SHP77 treated with DMSO at 0.1 percent for 48 hours (cell line): ENCODE measurements at regions not wholly inside any gene's neighbourhood (a gene's known extent, or its start where the extent isn't known, plus 50 kb on each side); places are given as distances from the start of the nearest gene placed in this dataset.
A peak's percentile ranks its signal among the peaks of the same experiment; 100 is the strongest.
"Not testable (repeated sequence)": the region's sequence is repeated elsewhere in the genome, so short reads cannot be mapped to it uniquely, and the experiment has no call there.

Source experiments
- DNase-seq: peaks from one replicate; lab custom pipeline; 2025; lab: John Stamatoyannopoulos, UW

DNA sequence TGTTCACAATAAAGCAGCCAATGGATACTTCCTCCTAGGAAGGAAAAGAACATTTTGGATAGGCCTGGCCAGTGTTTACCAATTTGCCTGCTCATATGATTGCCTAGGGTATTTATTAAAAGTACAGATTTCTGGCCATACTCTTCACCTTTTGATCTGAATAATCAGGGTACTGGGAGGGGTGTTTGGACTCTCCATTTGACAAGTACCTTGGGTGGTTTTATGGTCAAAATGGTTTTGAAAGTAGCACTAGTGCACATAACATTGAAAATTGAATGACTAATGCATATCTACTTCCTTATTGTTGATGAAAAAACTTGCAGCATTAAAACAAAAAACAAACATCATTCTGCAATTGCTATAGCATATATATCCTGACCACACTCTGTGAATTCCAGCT is 333.3 kb upstream of the CDH2 start:
- no peak for DNase-seq

DNA sequence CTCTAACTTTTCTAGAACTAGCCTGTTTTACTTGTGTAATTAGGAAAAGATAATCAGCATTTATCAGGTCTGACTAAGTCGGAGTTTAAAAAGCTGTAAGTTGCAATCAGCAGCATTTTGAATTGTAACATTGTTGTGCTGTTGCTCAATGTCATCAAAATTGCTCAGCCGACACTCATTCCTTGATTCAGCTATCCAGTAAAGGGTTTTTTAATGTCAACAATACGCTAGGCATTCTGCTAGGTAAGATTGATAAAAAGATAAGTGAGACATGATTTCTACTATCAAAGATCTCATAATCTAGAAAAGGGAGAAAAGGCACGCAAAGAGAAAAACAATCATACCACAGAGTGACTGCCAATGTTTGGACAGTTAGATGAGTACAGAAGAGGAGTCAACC is 327.1 kb upstream of the CDH2 start:
- no peak for DNase-seq

DNA sequence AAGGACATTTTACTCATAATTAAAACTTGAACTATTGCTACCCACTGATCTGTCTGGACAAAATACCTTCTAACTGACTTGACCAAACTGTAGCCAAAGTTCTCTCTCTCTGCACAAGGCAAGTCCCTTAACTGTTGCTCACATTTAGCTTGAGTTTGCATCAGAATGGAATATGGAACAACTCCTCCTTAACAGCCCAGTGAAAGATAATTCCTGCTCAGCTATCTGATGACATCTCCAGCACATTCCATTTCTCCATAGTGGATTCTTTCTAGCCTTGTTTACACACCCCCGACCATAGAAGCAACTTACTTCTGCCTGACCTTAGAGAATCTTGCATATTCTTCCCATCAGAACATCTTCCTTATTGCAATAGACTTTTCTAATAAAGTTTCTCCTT is 317.2 kb upstream of the CDH2 start:
- no peak for DNase-seq

DNA sequence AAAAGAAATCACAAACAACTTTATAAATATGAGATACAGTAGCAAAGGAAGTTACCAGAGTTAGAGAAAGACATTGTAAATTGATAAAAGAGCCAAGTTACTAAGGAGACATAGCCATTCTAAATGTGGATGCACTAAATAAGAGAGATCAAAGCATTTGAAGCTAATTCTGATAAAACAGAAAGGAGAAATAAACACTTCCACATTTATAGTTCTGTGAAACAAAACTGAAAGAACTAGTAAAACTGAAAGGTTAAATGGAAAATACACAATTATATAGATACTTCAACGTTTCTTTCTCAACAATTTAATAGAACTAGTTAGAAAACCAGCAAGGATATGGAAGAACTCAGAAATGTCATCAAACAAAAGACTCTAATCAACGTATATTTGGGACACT is 309.0 kb upstream of the CDH2 start:
- DNase-seq: no peak

DNA sequence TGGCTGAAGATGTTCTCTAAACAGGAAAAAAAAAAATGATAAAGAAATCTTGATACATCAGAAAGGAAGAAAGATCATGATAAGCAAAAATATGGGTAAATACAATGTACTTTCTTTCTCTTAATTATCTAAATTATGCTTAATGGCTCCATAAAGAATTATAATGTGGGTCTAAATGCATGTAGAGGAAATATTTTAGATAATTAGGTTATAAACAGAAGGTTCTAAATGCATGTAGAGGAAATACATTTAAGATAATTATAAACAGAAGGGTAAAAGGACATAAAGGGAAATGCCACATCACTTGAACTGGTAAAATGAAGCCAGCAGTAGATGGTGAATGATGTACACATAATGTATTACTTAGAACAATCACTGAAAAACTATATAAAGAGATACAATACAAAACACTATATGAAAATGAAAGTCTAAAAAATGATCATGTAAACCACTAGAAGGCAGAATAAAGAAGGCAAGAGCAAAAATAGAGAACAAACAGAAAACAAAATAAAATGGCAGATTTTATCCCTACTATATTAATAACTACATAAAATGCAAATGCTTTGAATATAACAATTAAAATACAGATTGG is 308.4 kb upstream of the CDH2 start:
- DNase-seq: no peak

DNA sequence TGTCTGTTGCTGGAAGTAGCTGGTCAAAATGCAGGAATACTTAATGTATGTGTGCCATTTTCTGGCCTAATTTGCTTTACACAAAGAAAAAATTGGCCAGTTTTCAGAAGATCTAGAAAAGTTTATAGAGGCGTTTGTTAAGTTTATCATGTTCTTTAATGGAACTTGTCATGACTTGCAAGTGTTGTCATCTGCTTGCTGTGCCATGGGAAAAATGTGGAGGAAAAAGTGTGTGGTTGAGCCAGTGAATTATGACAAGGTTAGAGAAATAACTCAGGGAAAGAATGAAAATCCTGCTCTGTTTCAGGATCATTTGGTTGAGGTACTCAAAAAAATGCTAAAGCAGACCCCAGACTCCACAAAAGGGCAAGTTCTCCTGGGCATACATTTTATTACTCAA is 301.6 kb upstream of the CDH2 start:
- no peak for DNase-seq

DNA sequence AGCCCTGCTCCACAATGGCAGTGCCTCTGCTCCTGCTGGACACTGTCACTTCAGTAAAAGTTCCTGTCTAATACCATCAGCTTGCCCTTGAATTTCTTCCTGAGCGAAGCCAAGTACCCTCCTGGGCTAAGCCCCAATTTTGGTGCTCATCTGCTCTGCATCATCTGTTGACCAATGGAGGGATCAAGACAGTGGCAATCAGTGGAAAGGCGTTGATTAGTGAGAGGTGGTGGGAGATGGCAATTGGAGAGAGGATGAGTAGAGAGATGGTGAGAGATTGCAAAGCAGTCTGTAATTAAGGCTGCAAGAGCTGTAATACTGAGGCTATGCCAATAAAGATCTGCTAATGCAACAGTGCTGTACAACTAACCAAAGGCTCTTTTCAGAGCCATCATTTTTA is 299.4 kb upstream of the CDH2 start:
- no peak for DNase-seq

DNA sequence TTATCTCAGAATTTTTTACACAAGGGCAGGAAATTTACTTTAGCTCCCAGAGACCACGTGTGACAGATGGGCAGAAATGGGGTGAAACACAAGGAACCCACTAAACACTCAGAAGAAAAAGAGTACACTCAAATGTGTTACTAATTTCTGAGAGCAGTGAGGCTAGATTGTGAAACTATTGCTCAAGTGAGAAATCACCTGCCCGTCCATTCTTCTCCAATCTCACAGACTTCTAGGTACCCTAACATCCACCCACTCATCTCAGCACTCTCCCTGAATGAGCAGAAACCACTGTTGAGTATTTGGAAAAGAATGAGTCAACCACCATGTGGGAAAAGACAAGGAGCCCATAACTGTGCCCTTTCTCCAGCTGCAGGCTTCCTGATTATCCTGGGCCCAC is 293.0 kb upstream of the CDH2 start:
- no peak for DNase-seq

DNA sequence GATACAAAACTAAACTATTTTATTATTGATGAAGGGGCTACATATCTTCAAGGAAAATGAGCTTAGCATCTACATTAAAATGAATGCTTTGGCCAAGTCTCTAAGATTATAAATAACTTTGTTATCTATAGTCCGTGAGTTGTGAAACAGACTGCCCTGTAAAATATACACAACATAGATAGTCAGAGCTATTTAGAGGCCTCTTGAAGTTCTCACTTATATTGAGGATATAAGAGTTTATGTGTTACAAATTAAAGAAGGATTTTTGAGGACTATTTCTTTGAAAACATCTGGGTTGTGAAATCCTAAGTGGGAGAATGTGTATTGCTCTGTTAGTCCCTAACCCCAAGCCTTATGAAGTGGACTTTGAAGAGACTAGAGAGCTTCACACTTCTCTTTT is 292.0 kb upstream of the CDH2 start:
- no peak for DNase-seq

DNA sequence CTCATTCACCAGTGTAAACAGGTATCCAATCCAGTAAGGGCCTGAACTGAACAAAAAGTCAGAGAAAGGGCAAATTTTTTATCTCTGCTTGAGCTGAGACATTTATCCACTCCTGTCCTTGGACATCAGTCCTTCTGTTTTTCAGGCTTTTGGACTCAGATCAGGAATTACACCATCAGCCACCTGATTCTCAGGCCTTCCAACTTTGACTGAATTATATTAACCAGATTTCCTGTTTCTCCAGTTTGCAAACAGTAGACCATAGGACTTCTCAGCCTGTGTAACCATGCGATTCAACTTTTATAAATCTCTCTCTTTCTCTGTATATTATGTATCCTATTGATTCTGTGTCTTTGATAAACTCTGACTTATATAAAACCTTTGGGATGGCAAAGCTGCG is 289.3 kb upstream of the CDH2 start:
- DNase-seq: no peak

DNA sequence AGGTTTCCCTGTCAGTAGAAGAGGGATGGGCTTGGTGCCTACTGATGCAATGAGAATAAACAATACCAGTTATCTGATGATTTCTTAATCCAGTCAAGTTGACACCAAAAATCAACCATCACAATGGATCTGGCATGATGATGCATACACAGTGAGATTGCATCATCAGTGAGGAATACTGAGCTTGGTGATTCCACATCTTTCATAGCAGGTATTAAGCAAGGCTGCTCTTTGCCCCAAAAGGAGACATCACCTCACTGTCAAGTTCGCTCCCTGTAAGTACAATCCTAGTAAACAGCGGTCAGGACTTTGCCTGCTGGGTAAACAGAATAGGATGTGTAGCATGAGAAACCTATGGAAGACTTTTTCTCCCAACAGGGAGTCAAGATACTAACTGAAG is 282.7 kb upstream of the CDH2 start:
- DNase-seq: no peak

DNA sequence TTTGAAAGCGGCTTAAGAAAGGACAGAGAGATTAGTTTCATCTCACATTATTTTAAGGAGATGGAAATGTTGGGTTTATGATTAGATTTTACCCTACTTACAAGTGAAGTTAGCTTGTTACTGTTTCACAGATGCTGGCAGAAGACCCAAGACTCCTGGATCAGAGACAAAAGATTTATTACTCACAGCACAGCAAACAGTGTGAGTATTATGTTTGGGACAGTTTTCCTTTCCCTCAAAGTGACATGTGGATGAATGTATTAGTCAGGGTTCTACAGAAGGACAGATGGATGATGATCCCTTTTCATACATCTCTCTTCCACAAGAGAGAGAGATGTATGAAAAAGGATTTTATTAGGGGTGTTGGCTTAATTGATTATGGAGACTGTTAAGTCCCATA is 281.8 kb upstream of the CDH2 start:
- no peak for DNase-seq

DNA sequence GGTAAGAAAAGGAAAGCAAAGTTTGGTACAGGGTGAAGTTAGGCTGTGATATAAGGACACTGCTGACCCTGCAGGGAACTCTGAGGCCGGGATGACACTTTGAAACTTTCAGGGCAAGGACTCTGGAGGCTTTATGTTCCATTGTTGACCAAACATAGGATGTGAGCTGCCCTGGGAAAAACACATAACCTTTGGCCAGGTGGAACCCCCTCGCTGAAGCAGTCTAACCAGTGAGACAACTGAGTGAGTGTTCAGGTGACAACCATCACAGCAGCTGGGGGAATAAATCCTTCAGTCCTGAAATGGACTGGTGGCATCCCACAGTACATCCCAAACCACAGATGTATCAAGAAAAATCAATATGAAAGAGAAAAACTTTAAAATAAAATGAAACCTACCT is 280.9 kb upstream of the CDH2 start:
- DNase-seq: no peak

DNA sequence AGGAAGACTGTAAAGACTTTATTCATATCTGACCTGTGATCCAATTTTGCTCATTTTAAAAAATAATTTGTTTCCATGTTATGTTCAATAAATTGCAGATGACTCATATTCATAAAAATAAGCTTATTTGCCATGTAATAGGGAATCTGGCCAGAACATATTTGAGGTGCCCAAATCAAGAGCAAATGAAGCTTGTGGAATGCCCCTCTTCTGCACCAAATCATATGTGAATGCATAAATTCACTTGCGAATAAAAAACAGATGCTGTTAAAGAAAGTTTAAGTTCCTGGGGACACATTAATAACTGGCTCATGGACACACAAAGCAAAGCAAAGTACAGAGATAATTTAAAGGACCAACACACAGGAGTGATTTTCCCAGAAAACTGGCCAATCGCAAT is 279.0 kb upstream of the CDH2 start:
- DNase-seq: no peak

DNA sequence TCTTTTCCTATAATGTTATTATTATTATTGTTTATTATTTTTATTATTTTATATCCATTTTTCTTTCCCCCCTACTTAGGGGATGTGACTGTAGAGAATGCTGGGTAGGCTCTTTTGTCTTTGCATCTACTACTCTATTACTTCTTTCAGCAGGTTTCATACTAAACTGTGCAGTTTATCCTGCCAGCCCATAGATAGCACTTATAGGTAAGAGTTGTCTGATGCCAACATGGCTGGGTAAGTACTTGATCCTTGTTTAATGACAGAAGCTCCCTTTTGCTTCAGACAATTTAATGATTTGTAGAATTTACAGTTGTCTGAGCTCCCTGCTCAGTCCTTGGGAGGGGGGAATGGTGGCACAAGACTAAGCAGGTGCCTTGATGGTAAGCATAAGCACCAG is 262.9 kb upstream of the CDH2 start:
- DNase-seq: no peak

DNA sequence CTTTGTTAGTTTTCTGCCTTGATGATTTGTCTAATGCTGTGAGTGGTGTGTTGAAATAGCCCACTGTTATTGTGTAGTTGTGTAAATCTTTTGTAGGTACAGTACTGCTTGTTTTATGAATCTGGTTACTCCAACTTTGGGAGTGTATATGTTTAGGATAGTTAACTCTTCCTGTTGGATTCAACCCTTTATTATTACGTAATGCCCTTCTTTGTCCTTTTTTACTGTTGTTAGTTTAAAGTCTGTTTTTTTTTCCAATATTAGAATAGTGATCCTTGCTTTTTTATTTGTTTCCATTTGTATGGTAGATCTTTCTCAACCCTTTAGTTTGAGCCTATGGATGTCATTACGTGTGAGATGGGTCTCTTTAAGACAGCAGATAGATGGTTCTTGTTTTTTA is 261.5 kb upstream of the CDH2 start:
- DNase-seq: no peak

DNA sequence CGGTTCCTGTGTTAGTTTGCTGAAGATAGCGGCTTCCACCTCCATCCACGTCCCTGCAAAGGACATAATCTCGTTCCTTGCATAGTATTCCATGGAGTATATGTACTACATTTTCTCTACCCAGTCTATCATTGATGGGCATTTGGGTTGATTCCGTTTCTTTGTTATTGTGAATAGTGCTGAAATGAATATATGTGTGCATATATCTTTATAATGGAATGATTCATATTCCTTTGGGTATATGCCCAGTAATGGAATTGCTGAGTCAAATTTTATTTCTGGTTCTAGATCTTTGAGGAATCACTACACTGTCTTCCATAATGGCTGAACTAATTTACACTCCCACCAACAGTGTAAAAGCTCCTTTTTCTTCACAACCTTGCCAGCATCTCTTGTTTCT is 255.4 kb upstream of the CDH2 start:
- no peak for DNase-seq

DNA sequence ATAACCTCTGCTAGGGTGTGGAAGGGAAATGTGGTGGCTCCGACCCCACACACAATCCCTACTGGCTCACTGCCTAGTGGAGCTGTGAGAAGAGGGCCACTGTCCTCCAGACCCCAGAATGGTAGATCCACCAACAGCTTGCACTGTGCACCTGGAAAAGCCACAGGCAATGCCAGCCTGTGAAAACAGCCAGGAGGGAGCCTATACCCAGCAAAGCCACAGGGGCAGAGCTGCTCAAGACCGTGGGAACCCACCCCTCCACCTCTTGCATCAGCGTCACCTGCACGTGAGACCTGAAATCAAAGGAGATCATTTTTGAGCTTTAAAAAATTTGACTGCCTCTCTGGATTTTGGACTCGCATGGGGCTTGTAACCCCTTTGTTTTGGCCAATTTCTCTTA is 249.0 kb upstream of the CDH2 start:
- DNase-seq: no peak

DNA sequence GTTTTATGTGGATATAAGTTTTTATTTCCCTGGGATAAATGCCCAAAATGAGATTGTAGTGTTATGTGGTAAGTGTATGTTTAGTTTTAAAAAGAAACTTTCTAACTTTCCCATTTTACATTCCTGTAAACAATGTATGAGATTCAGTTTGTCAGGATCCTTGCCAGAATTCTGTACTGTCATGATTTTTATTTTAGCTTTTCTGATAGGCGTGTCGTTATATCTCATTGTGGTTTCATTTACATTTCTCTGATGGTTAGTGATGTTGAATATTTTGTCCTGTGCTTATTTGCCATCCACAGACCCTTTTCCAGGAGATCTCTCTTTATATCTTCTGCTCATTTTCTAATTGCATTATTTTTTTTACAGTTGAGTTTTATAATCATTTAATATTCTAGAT is 245.6 kb upstream of the CDH2 start:
- DNase-seq: peak; percentile 10

DNA sequence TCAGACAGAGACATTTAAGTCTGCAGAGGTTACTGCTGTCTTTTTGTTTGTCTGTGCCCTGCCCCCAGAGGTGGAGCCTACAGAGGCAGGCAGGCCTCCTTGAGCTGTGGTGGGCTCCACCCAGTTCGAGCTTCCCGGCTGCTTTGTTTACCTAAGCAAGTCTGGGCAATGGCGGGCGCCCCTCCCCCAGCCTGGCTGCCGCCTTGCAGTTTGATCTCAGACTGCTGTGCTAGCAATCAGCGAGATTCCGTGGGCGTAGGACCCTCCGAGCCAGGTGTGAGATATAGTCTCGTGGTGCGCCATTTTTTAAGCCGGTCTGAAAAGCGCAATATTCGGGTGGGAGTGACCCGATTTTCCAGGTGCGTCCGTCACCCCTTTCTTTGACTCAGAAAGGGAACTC is 245.0 kb upstream of the CDH2 start:
- DNase-seq: not testable (repeated sequence)

DNA sequence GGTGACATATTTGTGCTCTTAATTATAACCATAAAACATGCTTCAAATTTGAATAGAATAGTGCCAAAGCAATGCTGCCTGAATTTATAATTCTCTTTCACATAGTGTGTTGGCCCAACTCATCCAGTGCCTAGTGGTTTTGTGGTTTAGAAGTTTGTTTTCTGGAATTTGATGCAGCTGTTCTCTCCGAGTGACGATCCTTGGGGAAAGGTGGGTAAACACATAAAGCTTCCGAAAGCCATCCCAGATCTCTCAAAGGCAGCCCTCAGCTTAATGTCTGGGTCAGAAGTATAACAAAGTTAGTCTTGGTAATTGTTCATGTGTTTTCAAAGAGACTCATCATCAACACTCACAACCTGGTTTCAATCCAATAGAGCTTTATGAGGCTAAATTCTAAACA is 235.6 kb upstream of the CDH2 start:
- DNase-seq: no peak

DNA sequence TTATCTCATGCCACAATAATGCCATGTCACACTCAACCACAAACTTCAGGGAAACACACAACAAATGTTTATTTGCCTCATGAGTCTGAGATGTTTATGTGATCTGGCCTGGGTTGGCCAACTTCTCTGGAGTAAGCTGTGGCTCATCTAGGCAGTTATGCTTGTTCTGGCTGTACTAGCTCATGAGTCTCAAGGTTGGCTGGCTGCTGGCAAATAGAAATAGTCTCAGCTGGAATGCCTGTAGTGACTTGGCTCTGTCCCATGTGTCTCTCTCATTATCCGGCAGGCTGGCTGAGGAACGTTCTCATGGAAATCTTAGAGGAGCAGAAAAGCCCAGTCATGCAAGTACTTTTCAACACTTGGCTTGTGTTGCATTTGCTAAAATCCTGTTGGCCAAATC is 234.9 kb upstream of the CDH2 start:
- no peak for DNase-seq

DNA sequence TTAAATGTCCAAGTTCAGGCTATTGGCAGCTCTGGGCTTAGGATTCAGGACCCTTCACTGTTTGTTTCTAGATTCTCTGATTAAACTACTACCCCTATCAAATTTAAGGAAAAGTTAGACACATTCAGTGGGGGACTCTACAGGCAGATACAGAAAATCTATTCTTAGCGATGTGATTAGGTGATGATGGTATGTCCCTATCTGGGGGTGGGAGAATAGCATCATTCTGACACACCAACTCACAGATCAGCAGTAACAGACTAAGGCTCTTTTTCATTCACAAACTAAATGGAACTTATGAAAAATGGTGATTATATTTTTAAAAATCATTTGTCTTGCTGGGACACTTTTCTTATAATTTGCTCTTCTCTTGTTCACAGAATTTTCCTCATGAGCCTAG is 232.9 kb upstream of the CDH2 start:
- DNase-seq: no peak

DNA sequence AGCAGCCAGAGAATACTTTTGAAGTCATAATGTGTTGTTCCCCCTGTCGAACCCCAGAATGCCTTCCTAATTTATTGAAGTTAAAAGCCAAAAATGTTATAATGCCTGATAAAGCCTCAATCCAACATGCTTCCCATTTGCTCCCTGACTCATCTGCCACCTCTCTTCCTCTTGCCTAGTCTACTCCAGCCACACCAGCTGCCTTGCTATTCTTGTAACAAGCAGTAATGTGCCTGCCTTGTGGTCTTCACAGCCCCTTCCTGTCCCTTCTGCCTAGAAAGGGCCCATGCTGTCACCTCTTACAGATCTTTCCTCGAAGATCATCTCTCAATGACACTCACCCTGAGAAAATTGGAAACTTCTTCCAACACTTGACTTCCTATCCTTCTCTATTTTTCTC is 231.6 kb upstream of the CDH2 start:
- DNase-seq: no peak

DNA sequence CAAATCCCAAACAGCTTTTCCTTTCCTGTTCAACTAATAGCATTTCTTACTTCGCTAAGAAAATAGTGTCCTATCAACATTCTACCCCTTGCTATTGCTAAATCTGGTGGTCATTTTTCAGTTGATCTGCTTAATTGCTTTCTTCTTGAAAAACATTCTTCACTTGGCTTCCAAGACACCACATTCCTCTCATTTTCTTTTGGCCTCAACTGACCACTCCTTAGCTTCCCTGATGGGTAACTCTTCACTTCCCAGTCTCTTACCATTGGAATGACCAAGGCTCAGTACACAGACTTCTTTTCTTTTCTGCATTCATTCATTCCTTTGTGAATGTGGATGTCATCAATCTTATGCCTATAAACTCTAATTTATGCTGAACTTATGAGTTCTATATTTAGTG is 230.8 kb upstream of the CDH2 start:
- DNase-seq: no peak
